NCI-H2171 treated with DMSO at 0.1 percent for 48 hours (cell line): ENCODE measurements at regions not wholly inside any gene's neighbourhood (a gene's known extent, or its start where the extent isn't known, plus 50 kb on each side); places are given as distances from the start of the nearest gene placed in this dataset.
A peak's percentile ranks its signal among the peaks of the same experiment; 100 is the strongest.
"Not testable (repeated sequence)": the region's sequence is repeated elsewhere in the genome, so short reads cannot be mapped to it uniquely, and the experiment has no call there.

ENCODE experiments used
- DNase-seq: peaks from one replicate; lab custom pipeline; 2025; lab: John Stamatoyannopoulos, UW

DNA sequence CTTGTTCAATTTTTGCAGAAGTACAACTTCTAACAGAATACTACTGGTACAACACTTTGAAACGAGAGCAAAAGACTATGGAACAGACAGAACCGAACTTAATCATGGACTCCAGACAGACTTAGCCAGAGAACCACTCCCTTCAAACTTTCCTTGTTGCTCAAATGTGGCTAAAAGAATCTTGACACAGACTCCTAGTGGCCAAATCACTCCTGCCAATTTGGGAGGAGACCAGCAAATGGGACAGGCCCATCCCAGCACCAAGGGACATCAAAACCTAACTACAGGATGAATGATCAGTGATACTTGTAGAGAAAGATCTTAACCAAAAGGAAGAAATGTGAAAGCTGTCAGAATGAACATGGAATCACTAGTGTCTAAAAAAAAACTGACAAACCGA, 154.0 kb downstream of the MATN1 start:
- DNase-seq: no peak

DNA sequence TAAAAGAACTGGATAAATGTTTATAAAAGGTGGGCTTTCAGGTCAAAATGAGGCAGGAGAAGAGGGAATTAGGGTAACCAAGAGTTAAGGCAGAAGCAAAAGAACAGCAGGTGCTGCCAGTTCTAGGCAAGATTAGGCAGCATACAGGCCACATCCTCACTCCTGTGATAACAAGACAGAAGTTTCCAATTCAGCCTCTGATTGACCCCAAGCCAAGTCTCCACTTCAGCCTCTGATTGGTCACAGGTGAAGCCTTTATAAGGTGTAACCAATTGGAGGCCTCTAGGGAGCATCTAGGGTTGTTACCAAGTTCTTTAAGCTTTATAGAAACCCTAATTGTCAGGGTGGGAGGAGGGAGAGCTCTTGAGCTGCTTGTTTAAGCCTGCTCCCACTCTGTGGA, 160.8 kb downstream of the MATN1 start:
- no peak for DNase-seq

DNA sequence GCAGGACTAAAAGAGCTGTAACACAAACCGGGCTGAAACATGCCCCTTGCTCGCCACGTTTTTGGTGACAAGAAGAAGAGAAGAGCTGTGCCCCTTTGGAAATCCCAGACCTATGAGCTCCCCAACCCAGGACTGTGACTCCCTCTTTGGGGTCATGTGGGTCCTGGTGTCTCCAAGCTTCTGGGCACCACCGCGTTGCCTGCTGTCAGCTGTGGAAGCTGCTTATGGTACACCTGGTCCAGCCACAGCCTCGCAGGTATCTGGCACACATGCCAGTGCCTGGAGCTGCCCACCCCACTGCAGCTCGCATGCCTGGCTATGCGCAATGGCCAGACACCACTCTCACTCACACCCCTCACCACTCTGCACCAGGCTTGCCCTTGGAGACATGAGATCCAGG, 171.8 kb downstream of the MATN1 start:
- DNase-seq: no peak

DNA sequence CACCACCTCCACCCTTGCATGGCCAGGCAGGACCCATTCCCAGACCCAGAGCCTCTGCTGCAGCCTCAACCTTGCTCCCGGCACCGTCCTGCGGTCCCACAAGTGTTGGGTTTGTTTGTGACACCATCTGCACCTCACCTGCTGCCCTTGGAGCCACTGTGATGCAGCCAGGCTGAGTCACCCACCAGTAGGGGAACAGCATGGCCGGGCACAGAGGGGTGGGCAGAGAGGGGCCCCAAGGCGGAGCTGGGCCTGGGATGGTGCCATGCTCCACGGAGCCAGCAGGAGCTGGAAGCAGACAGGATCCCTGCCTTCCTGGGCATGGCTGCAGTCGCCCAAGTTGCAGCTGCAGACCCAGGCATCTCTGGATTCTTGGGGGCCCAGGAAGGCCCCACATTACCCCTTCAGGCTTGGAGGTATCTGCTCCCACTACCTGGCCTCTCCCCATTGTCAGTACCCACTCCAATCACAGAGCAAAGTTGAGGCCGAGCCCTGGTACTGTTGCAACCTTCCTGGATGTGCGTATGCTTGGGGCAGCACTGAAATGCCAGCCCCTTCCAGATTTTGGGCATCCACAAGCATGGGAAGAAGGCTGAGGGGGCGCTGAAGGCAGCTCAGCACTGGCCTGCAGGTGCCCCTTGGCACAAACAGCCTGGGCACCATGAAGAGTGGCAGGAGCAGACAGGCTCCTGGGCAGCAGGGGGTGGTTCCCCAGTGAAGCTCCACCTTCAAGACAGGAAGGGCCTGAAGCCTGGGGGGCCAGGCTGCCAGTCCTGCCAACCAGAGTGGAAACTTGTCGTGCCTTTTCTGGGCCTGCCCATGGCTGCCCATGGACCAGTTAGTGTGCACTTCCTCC, 172.8 kb downstream of the MATN1 start:
- no peak for DNase-seq

DNA sequence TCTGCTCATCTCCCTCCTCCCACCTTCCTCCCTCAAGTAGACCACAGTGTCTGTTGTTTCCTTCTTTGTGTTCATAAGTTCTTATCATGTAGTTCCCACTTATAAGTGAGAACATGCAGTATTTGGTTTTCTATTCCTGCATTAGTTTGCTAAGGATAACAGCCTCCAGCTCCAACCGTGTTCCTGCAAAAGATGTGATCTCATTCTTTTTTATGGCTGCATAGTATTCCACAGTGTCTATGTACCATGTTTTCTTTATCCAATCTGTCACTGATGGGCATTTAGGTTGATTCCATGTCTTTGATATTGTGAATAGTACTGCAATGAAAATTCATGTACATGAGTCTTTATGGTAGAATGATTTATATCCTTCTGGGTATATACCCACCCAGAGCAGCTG, 173.5 kb downstream of the MATN1 start:
- not testable (repeated sequence) for DNase-seq

DNA sequence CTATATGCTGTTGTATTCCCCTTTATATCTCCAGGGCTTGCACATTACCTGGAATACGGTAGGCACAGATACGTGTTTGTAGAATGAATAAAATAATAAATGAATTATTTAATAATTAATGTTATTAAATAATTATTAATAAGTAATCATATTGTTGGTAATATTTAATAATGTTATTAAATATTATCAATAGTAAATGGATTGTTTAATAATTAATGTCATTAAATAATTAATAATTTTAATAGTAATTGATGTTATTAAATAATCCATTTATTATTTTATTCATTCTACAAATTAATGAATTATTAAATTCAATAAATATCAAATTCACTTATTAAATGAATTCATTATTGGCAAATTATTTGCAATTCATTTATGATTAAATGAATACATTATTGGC, 175.1 kb downstream of the MATN1 start:
- DNase-seq: no peak

DNA sequence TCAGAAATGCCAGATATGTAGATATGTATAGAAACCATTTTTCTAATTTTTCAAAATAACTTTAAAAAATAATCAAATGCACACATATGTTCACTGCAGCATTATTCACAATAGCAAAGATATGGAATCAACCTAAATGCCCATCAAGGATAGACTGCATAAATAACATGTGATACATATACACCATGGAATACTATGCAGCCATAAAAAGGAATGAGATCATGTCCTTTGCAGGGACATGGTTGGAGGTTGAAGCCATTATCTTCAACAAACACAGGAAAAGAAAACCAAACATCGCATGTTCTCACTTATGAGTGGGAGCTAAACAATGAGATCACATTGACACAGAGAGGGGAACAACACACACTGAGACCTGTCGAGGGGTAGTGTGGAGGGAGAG, 176.1 kb downstream of the MATN1 start:
- DNase-seq: not testable (repeated sequence)

DNA sequence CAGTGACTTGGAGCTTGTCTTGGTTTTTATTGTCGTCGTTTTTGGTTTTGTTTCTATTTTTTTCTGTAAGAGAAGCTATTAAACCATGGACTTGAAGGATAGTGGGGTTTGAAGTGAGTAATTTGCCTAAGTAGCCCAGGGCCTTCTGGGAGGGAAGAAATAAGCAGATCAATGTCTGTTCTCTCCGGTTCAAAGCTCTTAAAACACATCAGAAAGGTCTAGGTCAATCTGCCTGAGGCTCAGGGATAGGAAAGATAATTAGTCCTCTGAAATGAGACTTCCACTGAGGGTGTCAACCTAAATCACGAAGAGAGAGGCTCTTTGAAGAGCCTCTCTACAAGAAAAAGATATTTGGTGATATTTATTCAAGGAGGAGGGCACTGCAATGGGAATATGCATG, 178.0 kb downstream of the MATN1 start:
- DNase-seq: no peak

DNA sequence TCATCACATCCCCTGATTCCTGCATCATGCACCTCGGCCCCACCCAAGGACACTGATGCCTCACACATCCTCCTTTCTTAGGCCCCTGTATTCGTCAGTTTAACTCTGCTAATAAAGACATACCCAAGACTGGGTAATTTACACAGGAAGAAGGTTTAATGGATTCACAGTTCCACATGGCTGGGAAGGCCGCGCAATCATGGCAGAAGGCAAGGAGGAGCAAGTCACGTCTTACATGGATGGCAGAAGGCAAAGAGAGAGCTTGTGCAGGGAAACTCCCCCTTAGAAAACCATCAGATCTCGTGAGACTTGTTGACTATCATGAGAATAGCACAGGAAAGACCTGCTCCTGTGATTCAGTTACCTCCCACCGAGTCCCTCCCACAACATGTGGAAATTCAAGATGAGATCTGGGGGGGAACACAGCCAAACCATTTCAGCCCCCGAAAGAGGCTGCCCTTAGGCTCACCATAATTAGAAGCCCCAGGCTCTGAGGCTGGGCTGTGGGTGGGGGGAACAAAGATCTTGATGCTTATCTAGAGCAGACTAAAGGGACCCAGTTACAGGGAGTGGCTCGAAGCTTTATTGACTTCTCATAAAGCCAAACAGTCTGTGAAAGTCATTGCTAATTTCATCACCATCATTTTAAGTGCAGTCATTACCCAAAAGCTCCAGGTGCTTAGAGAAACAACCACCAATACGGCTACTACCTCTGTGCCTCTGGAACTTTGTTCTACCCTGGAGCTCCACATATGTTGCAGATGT, 181.5 kb downstream of the MATN1 start:
- DNase-seq: no peak

DNA sequence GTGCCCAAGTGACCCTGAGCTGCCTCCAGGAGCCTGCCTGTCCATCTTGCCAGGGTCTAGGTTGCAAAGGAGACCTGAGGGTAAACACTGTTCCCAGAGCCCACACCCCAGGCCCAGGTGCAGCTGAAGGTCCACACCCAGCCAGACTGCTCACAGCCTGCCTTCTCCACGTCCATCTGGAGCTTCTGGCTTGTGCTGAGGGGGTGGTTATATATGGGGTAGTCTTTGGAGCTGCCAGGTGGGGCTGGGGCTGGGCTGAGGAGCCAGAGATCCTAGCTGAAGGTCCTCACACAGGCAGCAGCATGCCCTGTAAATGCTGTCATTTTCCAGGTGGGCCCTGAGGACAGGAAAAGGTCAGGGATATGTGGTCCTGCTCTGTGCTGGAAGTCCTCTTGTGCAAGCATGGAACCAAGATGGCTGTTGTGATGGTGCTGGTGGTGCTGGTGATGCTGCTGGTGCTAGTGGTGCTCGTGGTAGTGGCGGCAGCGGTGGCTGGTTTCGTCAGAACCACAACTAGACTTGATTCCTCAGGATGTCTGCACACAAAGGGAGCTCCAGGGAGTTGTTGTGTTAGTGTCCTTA, 182.7 kb downstream of the MATN1 start:
- no peak for DNase-seq

DNA sequence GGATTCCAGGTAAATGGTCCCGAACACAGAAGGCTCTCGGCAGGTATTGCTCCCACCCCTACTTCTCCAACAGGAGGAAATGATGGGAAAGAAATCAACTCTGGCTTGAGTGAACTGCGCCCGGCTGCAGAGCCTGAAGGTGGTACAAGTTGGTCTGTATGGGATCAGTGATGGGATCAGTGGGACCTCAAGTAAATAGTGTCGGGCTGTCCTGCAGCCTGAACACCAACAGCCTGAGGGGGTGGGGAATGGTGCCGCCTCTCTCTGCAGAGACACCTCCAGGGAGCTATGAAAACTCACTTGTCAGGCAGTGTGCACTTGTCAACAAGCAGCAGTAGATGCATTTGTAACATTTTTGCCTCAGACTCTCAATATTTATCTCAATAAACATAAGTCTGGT, 183.5 kb downstream of the MATN1 start:
- DNase-seq: no peak

DNA sequence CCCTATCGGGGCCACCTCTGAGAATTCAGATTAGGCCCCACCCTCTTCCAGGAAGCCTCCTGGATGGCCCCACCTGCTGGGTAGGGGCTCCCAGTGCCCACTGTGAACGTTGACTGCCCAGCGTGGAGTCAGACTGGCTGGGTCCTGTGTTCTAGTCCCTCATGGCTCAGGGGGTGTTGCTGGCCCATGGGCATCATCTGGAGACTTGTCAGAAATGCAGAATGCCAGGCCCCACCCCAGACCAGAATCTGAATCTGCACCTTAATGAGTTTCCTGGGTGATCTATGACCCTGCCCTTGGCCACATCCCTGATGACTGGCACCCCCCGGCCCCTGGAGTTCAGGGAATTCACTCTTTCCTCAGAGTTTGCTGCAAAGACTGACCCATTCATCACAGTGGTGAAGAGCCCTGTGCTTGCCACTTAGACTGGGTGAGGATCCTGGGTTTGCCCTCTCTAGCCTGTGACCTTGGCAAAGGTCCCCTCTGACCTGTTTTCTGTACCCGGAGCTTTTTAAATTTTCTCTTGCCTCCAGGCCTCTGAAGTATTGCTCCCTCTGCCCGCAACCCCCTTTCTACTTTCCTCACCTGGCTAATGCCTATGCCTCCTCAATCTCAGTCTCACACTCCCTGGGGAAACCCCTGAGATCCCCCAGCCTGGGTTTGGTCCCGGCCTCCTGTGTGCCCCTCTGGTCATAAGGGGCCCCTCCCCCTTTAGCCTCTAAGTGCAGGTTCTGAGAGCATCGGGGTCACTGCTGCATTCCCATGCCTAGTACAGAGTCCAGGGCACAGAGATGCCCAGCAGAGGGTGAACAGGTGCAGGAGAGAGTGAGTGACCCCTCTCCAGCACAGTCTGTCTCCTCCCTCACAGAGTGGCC, 184.2 kb downstream of the MATN1 start:
- DNase-seq: no peak

DNA sequence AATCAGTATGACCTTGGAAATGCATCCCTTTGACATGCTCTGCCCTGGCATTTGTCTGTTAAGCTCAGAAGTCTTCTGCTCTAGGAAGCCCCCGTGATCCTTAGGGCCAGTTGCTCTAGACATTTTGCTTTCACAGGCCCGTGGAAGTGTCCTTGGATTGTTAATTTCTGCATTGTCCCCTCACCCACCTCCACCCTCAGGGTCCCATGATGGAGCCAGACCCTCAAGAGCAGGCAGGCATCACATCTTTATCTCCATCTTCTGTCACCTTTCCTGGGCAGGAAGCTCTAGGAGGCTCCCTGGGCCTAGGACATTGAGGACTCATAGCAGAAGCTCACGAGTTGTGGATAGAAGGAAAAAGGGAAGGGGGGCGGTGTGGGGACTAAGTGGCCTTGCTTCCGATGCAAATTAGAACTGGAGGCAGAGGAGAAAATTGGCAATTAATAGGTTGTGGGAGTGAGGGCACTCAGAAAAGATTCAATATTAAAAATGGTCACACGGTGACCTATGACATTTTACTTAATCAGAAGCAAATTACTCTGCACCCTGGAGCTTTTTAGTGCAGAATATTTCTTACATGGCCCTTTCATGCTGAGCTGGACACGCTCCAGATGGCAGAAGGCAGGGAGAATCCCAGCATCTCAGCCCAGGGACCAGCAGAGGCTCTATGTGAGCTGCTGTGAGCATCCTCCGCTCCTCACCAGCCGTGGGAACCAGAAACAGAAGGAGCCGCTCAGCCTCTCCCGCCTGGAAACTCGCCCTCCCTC, 185.0 kb downstream of the MATN1 start:
- DNase-seq: peak; percentile 6

DNA sequence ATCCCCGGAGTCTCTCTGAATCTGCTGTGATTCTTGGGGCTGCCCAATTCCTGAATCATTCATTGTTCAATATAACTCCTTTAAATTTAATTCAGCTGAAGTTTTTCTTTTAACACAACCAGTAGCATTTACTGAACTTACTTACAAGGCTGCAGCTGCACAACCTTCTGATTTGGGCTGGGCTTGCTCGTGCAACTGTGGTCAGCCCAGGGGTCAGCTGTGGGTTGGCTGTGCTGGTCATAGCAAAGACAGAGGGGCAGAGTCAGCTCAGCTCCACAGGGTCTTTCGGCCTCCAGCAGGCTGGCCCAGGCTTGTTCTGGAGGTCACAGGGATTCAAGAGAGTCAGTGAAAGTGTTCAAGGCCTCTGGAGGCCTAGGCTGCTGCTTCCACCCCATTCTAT, 186.1 kb downstream of the MATN1 start:
- no peak for DNase-seq

DNA sequence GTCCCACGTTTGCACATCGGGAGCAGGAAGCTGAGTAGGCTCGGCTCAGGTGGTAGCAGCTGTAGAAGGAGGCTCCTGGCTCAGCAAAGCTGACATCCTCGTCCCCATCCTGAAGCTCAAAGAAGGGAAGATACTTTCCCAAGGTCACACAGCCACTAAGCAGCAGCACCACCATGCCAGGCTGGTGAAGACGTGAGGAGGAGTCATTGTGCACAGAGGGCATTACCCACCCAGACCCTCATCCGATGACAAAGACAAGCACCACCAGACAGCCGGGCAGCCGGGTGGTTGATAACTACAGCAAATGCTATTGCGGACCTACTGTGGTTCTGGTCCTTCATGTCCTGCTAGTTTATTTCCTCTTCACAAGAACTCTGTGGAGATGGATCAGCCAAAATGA, 186.9 kb downstream of the MATN1 start:
- DNase-seq: no peak

DNA sequence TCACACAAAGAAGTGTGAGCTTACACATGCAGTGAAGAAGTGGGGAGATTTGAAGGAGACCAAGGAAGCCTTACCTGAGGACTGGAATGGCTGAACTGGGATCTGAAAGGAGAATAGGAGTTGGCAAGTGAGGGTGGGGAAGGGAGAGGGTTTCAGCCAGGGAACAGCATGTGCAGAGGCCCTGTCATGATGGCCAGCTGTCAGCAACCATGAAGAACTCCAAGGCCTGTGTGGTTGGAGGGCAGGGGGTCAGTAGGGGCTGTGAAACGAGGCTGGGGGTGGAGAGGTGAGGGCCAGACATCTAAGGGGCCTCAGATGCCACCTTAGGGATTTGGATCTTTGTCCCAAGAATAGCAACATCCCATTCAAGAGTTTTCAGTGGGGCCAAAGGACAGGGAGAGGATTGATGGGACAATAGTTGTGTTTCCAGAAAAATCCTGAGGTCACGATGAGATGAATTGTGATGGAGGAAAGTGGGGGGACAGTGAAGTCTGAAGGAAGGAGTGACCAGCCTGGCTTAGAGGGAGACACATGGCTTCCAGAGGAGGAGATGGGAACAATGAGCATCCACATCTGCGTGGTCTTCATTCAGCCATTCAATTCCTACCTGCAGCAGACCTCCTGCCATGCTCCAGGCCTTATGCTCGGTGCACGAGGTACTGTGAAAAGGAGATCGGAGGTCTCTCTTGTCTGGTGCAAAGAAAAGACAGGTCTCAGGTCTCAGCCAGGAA, 187.6 kb downstream of the MATN1 start:
- no peak for DNase-seq

DNA sequence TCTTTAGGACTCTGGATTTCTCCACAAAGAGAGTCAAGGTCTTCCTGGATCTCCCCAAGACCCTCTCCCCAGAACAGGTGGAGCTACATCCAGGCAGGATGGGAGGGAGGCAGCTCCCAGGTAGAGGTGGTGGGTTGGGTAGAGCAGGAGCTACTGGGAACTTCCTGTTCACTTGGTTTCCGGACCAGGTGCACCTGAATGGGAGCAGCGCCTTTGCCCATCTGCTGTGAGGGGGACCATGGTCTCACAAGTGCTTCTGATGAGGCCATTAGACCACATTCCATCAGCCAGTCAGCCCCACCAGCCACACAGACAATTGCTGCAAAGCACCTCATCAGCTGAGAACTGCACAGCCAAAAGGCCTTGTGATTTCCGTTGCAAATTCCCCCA, 188.8 kb downstream of the MATN1 start:
- no peak for DNase-seq

DNA sequence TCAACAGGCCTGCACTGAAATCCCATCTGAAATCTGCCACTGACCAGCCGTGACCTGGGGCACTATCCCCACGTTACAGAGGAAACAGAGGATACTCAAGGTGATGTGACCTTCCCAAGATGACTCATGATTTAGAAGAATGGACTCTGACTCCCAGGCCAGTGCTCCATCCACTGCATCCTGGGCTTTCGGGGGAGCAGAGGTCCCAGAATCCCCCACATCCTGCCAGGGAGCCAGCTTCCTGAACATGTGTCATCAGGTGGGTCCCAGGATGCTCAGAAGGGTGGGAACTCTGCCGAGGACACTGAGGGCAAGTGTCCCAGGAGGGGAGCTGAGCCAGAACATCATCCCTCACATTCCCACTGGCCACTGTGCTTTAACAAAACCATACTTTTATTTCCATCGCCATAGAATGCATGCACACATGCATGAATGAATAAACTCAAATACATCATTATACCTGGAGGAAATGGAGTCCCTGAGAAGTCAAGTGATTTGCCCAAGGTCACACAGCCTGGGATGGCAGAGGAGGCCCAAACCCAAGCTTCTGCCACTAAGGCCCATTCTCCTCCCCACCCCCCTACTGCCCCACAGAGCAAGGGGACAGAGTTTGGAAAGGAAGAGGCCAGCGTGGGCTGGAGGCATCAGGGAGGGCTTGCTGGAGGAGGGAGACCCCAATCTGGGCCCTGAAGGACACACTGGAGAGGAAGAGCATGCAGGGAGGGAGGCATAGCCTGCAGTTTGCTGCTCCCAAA, 189.4 kb downstream of the MATN1 start:
- DNase-seq: no peak

DNA sequence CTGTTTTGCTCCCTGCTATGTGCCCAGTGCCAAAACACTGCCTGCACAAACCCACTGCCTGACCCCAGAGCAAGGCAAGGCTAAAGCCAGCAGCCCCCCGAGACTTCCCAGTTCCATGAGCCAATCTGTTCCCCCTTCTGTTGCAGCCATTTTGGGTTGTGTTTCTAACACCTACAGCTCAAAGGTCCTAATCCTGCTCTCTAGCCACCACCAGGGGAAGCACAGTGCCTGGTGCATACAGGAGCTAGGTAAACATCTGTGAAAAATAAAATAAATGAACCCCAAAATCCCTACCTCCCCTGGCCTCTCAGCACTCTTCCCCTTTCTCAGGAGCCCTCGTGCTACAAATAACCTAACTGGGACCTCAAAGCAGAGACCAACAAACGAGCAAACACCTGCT, 190.2 kb downstream of the MATN1 start:
- no peak for DNase-seq

DNA sequence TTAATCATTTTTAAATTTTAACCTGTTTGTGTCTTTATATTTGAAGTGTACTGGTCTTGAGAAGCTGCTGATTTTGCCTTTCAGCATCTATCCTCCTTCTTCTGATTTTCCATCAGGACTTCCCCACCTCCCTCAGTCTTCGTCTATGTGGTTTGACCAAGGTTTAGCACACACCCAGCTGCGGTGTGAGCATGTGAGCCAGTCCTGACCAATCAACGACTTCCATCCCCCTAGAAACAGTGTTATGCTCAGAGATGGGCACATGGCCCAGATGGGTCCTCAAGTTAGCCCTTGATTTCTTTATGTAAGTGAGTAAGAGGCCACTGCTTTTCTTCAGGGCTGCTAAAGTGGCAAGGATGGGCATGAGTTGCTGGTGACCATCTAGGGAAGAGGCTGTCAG, 190.8 kb downstream of the MATN1 start:
- no peak for DNase-seq
